ENCODE measurements at regions not wholly inside any gene's neighbourhood (a gene's known extent, or its start where the extent isn't known, plus 50 kb on each side); places are given as distances from the start of the nearest gene placed in this dataset.

- no peaks in the 10 kb centered on the region for H3K27me3 Mint-ChIP-seq (ENCODE audit: insufficient read depth, unreplicated experiment)
- H3K27ac Mint-ChIP-seq (ENCODE audit: low read depth, unreplicated experiment): peak overlapping the region; percentile 14
- peaks cover 36% of the 10 kb centered on the region for H3K4me1 Mint-ChIP-seq (ENCODE audit: insufficient read depth, unreplicated experiment)
- peaks cover 5% of the 10 kb centered on the region for H3K36me3 Mint-ChIP-seq (ENCODE audit: insufficient read depth, unreplicated experiment)
- POLR2A ChIA-PET: interaction anchor here (2.0 to 5.3 kb wide), 4 partner anchors 8 to 220 kb away, joined by 5 to 73 read pairs (median 8); no protein-coding TSS in a partner anchor
- no TSS peak for BruUV-seq (replicated peaks)
- no peak overlapping the region for H3K4me3 Mint-ChIP-seq (ENCODE audit: unreplicated experiment)
- TF ChIP-seq CTCF (IDR thresholded peaks at IDR 0.05; ENCODE audit: unreplicated experiment): no peak
- intact Hi-C loops (cut with micrococcal nuclease): no loop called here
- peaks cover 8% of the 10 kb centered on the region for H3K9me3 Mint-ChIP-seq (ENCODE audit: unreplicated experiment)
- CTCF ChIA-PET: interaction anchor here (0.6 kb wide), 1 partner anchor 175 kb away, joined by 3 read pairs; no protein-coding TSS in a partner anchor
- DNase-seq (ENCODE audit: unreplicated experiment): no peak
These were observed 138.5 kb upstream of the DLX2 start for GRCh38 chr2:172241222-172241621.

- H3K4me3 Mint-ChIP-seq (ENCODE audit: unreplicated experiment): no peak overlapping the region
- peaks cover 5% of the 10 kb centered on the region for H3K36me3 Mint-ChIP-seq (ENCODE audit: insufficient read depth, unreplicated experiment)
- H3K27ac Mint-ChIP-seq (ENCODE audit: low read depth, unreplicated experiment): peak overlapping the region; percentile 14
- TF ChIP-seq CTCF (IDR thresholded peaks at IDR 0.05; ENCODE audit: unreplicated experiment): no peak
- H3K4me1 Mint-ChIP-seq (ENCODE audit: insufficient read depth, unreplicated experiment): peaks cover 48% of the 10 kb centered on the region
- intact Hi-C loops (cut with micrococcal nuclease): no loop called here
- H3K27me3 Mint-ChIP-seq (ENCODE audit: insufficient read depth, unreplicated experiment): no peaks in the 10 kb centered on the region
- POLR2A ChIA-PET: interaction anchor here (0.6 to 5.3 kb wide), 5 partner anchors 11 to 219 kb away, joined by 3 to 73 read pairs (median 5); no protein-coding TSS in a partner anchor
- no peak for DNase-seq (ENCODE audit: unreplicated experiment)
- CTCF ChIA-PET: interaction anchor here (0.7 to 2.1 kb wide), 2 partner anchors 39 to 219 kb away, joined by 3 to 13 read pairs; no protein-coding TSS in a partner anchor
- BruUV-seq (replicated peaks): no TSS peak
- H3K9me3 Mint-ChIP-seq (ENCODE audit: unreplicated experiment): peaks cover 8% of the 10 kb centered on the region
These were observed 139.8 kb upstream of the DLX2 start for GRCh38 chr2:172242471-172242870.

DNA sequence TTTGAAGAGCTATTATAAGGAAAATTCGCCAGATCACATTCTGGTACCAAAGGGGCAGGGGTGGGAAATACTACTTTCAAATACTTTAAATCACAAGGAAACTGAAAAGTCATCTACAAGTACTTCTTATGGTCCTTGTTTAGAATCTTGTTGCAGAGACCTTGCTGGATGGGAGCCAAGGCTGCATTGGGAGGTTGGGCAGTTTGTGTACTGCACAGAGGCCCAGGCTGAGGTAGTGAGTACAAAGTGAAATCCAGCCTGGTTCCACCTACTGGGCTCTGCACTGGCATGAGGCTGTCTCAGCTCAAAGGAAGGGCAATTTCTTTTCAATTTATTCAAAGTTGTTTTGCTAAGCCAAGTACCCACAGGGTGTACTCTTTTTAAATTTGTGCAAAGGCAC lies 140.3 kb upstream of the DLX2 start:
- POLR2A ChIA-PET: interaction anchor here (0.7 to 5.3 kb wide), 6 partner anchors 11 to 218 kb away, joined by 3 to 73 read pairs (median 4); no protein-coding TSS in a partner anchor
- DNase-seq (ENCODE audit: unreplicated experiment): no peak
- Mint-ChIP-seq H3K4me1 (ENCODE audit: insufficient read depth, unreplicated experiment) (peaks cover 52% of the 10 kb centered on the region), H3K36me3 (ENCODE audit: insufficient read depth, unreplicated experiment) (peaks cover 2% of the 10 kb centered on the region), H3K27me3 (ENCODE audit: insufficient read depth, unreplicated experiment) (no peaks in the 10 kb centered on the region), H3K4me3 (ENCODE audit: unreplicated experiment) (no peak overlapping the region), H3K9me3 (ENCODE audit: unreplicated experiment) (peaks cover 8% of the 10 kb centered on the region), H3K27ac (ENCODE audit: low read depth, unreplicated experiment) (peak overlapping the region; percentile 14)
- no TSS peak for BruUV-seq (replicated peaks)
- intact Hi-C loops (cut with micrococcal nuclease): no loop called here
- TF ChIP-seq CTCF (IDR thresholded peaks at IDR 0.05; ENCODE audit: unreplicated experiment): no peak
- CTCF ChIA-PET: interaction anchor here (0.7 to 2.1 kb wide), 4 partner anchors 11 to 219 kb away, joined by 3 to 13 read pairs (median 3); no protein-coding TSS in a partner anchor

DNA sequence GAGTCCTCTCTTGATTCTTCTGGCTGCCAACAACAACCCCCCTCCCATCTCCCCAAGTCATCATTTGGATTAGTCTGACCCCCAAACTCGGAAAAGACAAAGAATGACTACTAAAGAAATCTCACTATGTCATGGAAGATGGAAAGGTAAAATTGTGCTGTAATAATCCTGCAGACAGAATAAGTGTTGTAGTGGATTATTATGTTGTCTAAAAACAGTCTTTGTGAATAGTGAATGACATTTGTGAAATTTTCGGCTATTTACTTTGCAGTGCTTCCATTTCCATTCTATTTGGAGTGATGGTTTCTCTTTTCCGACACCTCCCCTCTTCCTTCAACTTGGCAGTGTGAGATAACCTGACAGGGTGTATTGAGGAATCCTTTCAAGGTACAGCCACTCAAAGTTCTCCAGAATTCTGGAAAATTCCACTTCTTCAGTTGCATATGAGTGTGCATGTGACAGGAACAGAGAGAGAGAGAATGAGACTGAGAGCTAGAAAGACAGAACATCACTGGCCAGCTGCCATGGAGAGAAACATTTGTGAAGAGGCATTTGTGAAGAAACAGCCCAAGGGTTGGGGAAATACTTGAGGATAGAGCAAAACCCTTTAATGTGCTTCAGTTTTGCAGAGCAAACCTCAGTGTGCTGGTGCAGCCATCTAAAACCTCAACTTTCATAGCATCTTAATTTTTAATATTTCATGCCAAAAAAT lies 141.9 kb upstream of the DLX2 start:
- H3K4me1 Mint-ChIP-seq (ENCODE audit: insufficient read depth, unreplicated experiment): peaks cover 66% of the 10 kb centered on the region
- no peak for DNase-seq (ENCODE audit: unreplicated experiment)
- no peaks in the 10 kb centered on the region for H3K36me3 Mint-ChIP-seq (ENCODE audit: insufficient read depth, unreplicated experiment)
- ChIA-PET POLR2A (interaction anchor here (0.6 to 0.7 kb wide), 2 partner anchors 36 to 41 kb away, joined by 3 to 4 read pairs; no protein-coding TSS in a partner anchor), CTCF (no interaction called here)
- BruUV-seq (replicated peaks): no TSS peak
- no peak for TF ChIP-seq CTCF (IDR thresholded peaks at IDR 0.05; ENCODE audit: unreplicated experiment)
- intact Hi-C loops (cut with micrococcal nuclease): no loop called here
- no peak overlapping the region for H3K4me3 Mint-ChIP-seq (ENCODE audit: unreplicated experiment)
- no peak overlapping the region for H3K27ac Mint-ChIP-seq (ENCODE audit: low read depth, unreplicated experiment)
- H3K9me3 Mint-ChIP-seq (ENCODE audit: unreplicated experiment): peaks cover 8% of the 10 kb centered on the region
- H3K27me3 Mint-ChIP-seq (ENCODE audit: insufficient read depth, unreplicated experiment): no peaks in the 10 kb centered on the region

Data from MCF 10A (cell line).